HG02973 (cell line): ENCODE measurements at regions not wholly inside any gene's neighbourhood (a gene's known extent, or its start where the extent isn't known, plus 50 kb on each side); places are given as distances from the start of the nearest gene placed in this dataset.

Experiments
- ATAC-seq: cut with Tn5 transposase; IDR thresholded peaks from one replicate; pipeline ENCODE4 v1.9.1; 2021; ENCODE audit warnings: moderate library complexity; ENCODE audit not compliant: unreplicated experiment

DNA sequence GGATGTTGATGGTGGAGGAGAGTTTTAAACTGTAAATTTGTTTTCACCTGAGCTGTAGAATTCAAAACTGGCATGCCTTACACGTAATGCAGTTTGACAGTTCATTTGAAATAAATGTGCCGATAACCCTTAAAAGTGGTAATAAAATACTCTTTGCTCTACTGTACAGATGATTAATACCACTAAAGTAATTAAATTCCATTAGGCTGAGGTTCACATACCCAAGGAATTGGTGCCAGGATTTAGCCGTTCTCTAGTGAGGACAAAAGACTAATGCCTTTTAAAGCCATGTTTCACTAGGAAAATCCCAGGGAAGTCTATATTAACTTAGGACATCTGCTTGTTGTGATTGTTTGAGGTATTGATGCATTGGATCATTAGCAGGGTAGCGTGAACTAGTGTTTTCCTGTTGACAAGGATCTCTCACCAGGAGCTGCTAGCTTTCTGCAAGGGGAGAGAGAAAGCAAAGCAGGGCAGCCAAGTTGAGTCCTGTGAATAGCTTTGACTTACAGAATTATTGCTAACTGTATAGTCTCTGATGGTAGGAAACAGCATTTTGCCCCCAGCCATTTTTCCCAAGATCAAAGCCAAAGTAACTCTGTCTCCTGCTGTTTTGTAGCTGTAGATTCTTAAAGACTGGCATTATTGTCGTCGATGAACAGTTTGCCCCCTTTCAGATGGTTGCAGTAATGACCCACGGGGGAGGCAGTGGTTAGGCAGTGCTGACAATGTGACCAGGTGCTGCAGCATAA, 280.9 kb upstream of the FANCL start:
- no peak for ATAC-seq

GRCh38 chr2:58520903-58521302, 279.8 kb upstream of the FANCL start:
- no peak for ATAC-seq

DNA sequence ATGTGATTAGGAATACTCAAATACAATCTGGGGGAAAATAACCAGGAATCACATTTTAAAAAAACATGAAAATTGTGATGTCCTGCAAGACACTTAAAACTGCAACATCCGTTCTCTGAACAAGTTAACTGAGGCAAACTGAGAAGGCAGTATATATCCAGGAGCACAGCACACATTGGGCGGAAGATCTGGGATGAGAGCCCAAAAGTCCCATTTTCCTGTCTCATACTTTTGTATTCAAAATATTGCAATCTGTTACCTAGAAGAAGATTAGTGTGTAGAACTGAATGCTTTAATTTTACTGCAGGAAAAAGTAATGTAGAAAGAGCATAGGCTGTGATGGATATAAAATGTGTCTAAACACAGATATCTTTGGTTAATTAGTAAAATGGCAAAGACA, 276.8 kb upstream of the FANCL start:
- ATAC-seq, result no peak

- no peak for ATAC-seq
These were observed 275.6 kb upstream of the FANCL start for GRCh38 chr2:58516695-58517094.

DNA sequence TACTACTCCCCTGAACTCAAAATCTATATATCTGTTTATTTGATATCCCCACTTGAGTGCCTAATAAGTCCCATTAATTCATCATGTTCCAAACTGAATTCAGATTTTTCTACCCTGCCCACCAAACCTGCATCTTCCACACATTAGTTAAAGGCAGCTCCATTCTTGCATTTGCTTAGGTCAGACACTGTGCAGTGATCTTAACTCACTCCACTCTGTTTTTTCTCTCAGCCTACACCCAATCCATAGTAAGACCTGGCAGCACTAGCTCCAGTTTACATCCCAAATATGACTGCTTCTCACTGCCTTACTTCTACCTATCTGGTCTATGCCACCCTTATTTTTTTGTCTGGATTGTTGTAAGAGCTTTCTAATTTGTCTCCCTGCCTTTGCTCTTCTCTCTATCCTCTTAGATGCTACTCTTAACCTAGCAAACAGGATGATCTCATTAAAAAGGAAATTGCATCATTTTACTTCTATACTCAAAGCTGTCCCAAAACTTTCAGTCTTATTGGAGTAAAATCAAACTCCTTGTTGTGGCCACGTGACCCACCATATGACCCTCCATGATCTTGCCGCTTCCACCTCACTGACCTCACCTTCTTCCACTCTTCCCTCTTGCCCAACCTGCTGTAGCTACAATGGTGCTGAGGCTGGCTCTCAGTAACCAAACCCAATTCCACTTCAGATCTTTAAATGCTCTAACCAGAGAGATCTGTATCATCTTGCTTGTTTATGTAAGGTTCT, 274.9 kb upstream of the FANCL start:
- no peak for ATAC-seq

DNA sequence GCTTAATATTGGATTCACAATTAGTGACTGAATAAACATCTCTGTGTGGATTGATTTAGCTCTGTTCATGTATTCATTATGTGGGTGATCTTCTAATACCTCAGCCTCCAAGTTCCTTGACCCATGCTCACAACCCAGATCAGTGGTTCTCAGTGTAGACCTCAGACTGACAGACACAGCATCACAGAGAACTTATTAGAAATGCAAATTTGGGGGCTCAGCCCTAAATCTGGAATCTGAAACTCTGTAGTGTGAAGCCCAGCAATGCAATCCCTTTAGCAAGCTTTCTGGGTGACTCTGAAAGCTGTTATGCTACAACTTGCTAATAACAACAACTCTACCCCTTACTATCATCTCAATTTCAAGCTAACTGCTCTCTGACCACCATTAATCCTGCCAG, 273.1 kb upstream of the FANCL start:
- ATAC-seq, result no peak

DNA sequence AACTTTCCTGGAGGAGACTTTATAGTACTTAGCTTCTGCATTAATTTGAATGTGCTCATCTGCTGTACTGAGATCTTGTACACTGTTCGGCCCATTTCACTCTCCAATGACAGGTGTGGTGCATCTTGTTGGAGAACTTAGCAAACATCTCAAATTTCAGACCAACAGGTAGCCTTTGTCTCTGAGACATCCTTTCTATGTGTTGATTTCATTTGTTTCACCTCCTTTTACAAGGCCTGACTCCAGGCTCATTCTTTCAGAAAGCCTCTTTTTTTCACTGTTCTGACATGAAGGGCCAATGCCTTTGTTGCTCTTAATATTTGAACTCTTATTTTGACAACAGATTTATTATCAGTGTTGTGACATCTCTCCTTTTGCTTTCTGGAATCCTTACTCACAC, 271.8 kb upstream of the FANCL start:
- ATAC-seq, result no peak

- no peak for ATAC-seq
These were observed 266.9 kb upstream of the FANCL start for GRCh38 chr2:58508006-58508405.

DNA sequence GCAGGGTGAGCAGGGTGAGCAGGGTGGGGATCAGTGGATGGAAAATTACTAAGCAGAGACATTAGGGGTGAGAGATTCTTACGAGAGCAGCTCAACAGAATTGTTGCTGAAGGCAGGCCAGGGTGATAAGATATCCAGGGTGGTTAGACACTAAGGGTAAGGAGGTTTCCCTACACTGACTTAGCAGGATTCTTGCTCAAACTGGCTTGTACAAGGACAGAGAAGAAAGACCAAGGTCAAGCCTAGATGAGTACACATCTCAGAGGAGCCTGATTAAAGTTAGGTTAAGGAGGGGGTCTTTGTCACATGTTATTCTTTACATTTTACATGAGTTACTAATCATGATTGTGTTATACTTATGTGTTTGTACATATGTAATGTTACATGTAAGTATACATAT, 262.8 kb upstream of the FANCL start:
- ATAC-seq, result no peak

- ATAC-seq, result no peak
These were observed 261.8 kb upstream of the FANCL start for GRCh38 chr2:58502931-58503330.

DNA sequence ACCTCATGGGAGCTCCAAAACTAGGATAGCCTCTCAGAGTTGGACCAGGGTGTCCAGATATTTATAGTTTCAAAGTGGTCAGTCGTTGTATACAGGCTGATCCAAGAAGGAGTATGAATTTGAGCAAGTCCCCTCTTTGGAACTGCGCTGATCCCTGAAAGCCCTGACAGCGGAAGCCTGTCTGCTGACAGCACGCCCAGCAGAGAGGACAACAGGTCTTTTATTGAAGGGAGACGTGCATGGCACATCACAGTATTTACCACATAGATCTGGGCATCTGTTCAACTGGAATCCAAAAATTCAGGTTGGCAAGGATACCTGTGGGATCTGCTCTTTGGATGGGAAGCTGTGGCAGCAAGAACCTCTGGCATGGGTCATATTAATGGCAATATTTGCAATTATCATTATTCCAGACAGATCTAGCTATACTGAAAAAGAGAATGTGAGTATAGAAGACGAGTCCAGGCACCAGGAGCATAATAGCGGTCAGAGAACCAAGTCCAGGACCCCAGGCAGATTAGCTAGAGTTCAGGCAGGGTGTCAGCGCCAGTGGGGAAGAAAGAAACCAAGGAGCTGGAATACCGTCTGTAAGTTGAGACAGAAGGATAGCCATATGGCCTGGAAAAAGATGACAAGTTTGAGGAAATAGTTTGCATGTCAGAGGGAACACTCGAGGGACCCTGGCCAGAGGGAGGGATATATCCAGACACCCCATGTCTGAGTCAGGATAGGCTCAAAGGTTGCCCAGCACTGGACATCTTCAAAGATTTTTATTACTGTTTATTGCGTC, 260.4 kb upstream of the FANCL start:
- no peak for ATAC-seq

- no peak for ATAC-seq
These were observed 256.0 kb upstream of the FANCL start for GRCh38 chr2:58497168-58497567.

DNA sequence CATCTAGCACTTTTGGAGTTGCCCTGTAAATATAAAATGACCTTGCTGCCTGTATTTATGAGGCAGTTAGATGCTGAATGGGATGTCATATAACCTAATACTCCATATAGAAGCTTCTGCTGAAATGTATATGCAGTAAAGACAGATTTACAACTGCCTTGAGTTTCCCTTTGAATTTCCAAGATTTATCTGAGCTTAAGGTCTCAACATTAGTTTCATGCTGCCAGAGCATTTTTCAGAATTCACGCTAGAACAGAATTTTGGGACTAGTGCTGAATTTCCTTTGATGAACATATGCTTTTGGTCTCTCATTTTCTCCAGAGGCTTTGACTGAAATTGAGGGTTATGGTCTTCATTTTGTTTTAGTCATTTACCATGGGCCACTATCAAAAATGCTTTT, 254.7 kb upstream of the FANCL start:
- ATAC-seq, result no peak

DNA sequence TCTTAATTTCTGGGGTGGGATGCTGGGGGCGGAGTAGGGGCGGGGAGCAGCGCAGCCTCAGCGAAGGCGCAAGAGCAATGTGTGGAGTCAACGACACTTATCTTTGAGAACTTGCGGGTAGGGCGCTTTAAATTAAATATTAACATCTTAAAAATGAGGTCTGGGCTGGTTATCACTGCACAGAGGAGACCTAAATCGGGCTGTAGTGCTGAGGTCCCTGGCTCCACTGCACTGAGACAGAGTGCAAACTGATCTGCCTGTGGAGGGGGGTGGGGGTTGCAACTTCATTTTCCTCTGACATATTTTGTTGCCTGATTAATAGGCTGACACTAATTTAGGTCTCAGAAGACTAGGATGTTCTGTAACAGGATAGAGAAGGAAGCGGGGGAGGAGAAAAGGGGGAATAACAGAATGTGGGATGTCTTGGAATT, 253.0 kb upstream of the FANCL start:
- no peak for ATAC-seq

DNA sequence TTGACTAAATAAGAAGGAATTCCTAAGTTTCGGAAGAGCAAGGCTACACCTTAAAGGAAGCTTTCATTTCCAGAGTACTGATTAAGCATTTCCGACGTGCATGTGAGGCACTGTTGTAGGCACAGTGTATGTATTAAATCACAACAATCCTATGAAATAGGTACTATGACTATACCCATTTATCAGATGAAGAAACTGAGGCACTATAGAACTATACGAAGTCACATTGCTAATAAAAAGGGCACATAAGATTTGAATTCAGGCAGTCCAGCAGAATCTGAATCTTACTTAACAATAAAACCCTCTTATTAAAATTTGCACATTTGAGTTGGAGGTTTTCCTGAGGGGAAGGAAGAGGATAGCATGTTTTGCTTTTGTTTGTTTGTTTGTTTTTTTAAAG, 243.5 kb upstream of the FANCL start:
- ATAC-seq, result no peak

DNA sequence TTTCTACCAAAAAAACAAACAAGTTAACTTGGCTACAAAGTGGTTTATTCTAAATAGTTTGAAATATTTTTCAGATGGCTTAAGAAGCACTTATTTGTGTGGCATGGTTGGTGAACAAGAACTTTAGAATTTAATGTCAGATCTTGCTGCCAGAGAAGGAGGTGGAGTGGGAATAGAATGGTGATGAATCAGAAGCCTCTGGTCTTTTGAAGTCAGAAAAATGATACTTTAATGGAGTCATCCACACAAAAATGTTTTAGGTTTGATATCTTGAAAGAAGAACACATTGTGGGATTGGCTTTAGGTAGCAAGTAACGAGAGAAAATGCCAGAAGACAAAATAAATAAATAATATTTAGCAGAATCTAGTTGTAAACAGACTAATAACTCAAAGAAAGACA, 243.1 kb upstream of the FANCL start:
- no peak for ATAC-seq

GRCh38 chr2:58483307-58483706, 242.2 kb upstream of the FANCL start:
- ATAC-seq, result no peak

- no peak for ATAC-seq
These were observed 240.5 kb upstream of the FANCL start for GRCh38 chr2:58481670-58482069.

- ATAC-seq, result no peak
These were observed 239.0 kb upstream of the FANCL start for GRCh38 chr2:58480141-58480540.

DNA sequence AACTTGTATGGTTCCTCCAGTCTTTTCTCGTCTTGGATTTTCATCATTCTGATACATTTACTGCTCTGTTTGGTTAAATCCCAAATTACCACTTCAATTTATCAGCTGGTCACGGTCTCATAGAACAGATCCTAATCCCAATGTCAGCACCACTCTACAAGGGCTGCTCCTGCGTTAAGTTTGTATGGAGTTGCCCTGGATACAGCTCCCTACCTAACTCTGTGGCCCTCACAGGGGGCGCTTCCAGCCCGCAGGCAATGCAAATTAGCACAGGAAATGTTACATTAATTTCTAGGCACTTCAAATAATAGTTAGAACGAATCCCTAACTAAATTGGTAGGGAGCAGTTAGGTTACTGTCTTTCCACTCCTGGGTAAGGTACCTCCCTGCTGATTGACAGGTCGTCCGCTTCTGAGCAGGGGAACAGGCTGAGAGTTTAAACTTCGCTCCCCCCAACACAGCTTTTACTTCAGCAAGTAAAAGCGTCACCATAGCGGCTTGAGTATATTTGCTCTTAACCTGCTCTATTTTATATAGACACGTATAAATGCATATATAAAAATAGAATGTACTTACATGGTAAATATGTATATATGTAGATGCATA, 238.5 kb upstream of the FANCL start:
- no peak for ATAC-seq

DNA sequence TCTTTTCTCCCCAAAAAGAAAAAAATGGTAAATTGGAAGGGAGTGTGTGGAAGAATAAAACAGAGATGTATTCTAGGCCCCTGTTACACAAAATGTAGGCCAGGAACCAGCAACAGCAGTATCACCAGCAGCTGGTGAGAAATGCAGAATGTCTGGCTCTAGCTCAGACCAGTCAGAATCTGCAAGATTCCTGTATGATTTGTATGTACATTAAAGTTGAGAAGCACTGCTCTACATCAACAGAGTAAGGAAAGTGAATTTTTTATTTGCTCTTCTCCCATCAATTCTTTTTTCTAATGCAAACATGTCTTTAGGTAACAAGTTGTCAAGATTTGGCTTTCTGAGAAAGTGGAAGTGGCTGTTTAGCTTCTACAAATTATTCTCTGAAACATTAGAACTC, 235.4 kb upstream of the FANCL start:
- no peak for ATAC-seq
